Heart left ventricle (tissue), 16 donors: ENCODE measurements at regions not wholly inside any gene's neighbourhood (a gene's known extent, or its start where the extent isn't known, plus 50 kb on each side); places are given as distances from the start of the nearest gene placed in this dataset.

Experiments used
- ATAC-seq, 4 donors: fragments of 200-7000 bp; cut with Tn5 transposase; one replicate each; pipeline ENCODE4 v1.9.1; 2020 to 2022; ENCODE audit warnings: moderate library complexity in 4 of 4, mild to moderate bottlenecking in 3 of 4, moderate number of reproducible peaks in 1 of 4
- DNase-seq, 5 donors: peaks; one replicate each; pipeline ENCODE4 v3.0.0-alpha.2; 2020
- H3K27ac ChIP-seq, 12 donors: fragments of 200-600 bp; sonication (generic) in 4 of 12; one replicate each; pipeline versions ENCODE4 v1.5.0 to v1.8.0; 2016 to 2022; ENCODE audit warnings: mild to moderate bottlenecking in 2 of 12
- H3K27me3 ChIP-seq, 9 donors: fragments of 200-600 bp; sonication (generic) in 2 of 9; one replicate each; pipeline versions ENCODE4 v1.5.1 to v1.8.0; 2016 to 2022; ENCODE audit warnings: mild to moderate bottlenecking in 3 of 9
- H3K36me3 ChIP-seq, 9 donors: fragments of 200-600 bp; sonication (generic) in 2 of 9; one replicate each; pipeline versions ENCODE4 v1.5.0 to v1.8.0; 2018 to 2022; ENCODE audit warnings: mild to moderate bottlenecking in 2 of 9
- H3K4me1 ChIP-seq, 12 donors: fragments of 200-600 bp; sonication (generic) in 4 of 12; one replicate each; pipeline versions ENCODE4 v1.5.0 to v1.8.0; 2016 to 2022; ENCODE audit warnings: mild to moderate bottlenecking in 3 of 12
- H3K4me3 ChIP-seq, 12 donors: fragments of 200-600 bp; sonication (generic) in 4 of 12; one replicate each; pipeline versions ENCODE4 v1.5.0 to v1.8.0; 2017 to 2022; ENCODE audit warnings: mild to moderate bottlenecking in 9 of 12, moderate library complexity in 4 of 12
- H3K9me3 ChIP-seq, 12 donors: fragments of 200-600 bp; sonication (generic) in 4 of 12; one replicate each; pipeline versions ENCODE4 v1.5.0 to v1.8.0; 2016 to 2022; ENCODE audit warnings: mild to moderate bottlenecking in 1 of 12
- POLR2A ChIP-seq, 2 donors: fragments of 450-650 bp; IDR thresholded peaks; one replicate each; pipeline ENCODE4 v1.6.1; 2017; ENCODE audit warnings: antibody characterized with exemption in 2 of 2, mild to moderate bottlenecking in 2 of 2, moderate library complexity in 2 of 2
- WGBS, 4 donors: extraction: QIAGEN DNeasy Blood & Tissue Kit in 2 of 4; methylation state at CpG; one replicate each; pipeline versions ENCODE4 v1.1.5 to v1.1.7; 2013 to 2018; 5-methylcytosine and 5-hydroxymethylcytosine counted together
- intact Hi-C, 10 donors: fragments of 100-400 bp; cut with DNase I; formaldehyde crosslinking; loops; one replicate each; pipeline versions ENCODE4 v1.11.1 to v1.14.2; 2022
- TF ChIP-seq, protein P1 (sequence below), 12 donors: fragments of 200-600 bp; sonication (generic) in 4 of 12; IDR thresholded peaks; one replicate each; pipeline versions ENCODE4 v1.5.0 to v1.8.0; 2018 to 2022; ENCODE audit warnings: antibody characterized with exemption in 12 of 12, mild to moderate bottlenecking in 5 of 12
- donor health status: ischemic (EF 13 %, LVEDD 7.1; RV severe dilation, severe dysfunction).
- donor health status: healthy with polysubstance abuse.
- donor health status: DM: no; HTN: yes; CAD: no.
- donor health status: DM: no; HTN: no; CAD: no.
- donor health status: ischemic (EF 25% LVEDD 6.9; RV normal size, moderate dysfunction).
- donor health status: ischemic (EF 25% LVEDD 5.7; RV mildly dilated, moderate dysfunction).
- donor health status: healthy.
- donor health status: DM: yes; HTN: yes; CAD: no.
- donor health status: ischemic (EF 35%, LVEDD 5.7; RV mildly dilated, moderate dysfunction).
- donor health status: nonischemic (EF 11% LVEDD 7.7; RV severe dilation, severe dysfunction).
- donor health status: DM: yes; HTN: yes; CAD: no.
- donor health status: PGD.
- donor health status: ischemic (EF 29% LVEDD 5.4; RV normal size, mild dysfunction).
- donor health status: nonischemic (EF 23%, LVEDD 6.1; RV moderate dilation, normal function).

DNA sequence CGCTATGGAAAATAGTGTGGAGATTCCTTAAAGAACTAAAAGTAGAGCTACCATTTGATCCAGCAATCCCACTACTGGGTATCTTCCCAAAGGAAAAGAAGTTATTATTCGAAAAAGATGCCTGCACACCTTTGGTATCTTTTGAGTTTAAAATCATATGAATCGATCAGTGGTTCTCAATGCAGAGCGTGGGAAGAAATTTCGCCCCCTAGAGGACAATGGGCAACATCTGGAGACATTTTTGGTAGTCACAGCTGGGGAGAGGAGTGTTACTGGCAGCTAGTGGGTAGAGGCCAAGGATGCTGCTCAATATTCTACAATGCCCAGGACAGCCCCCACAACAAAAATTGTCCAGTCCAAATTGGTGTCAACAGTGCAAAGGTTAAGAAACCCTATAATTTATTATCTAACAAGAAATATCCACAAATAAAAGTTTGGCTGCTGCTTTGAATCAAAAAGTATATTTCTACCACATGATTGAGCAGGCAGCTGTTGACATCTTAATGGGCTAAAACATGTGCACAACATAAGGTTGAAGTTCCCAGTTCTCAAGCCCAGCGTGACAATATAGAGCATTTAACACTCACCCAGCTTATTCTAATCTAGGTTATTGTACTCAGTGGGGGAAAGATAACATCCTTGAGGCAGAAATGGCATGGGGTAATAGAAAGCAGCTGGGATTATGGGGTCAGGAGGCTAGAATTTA, 425.7 kb downstream of the LRATD1 start:
- no peak for ATAC-seq
- H3K4me1 ChIP-seq = no peaks in the 10 kb centered on the region
- H3K9me3 ChIP-seq = no peaks in the 10 kb centered on the region
- 65 to 77% (median 66%) methylated on average over 6 of the region's 6 CpGs for WGBS, 4 donors
- no peak overlapping the region for H3K4me3 ChIP-seq
- no peak for DNase-seq
- TF ChIP-seq, protein P1, sequence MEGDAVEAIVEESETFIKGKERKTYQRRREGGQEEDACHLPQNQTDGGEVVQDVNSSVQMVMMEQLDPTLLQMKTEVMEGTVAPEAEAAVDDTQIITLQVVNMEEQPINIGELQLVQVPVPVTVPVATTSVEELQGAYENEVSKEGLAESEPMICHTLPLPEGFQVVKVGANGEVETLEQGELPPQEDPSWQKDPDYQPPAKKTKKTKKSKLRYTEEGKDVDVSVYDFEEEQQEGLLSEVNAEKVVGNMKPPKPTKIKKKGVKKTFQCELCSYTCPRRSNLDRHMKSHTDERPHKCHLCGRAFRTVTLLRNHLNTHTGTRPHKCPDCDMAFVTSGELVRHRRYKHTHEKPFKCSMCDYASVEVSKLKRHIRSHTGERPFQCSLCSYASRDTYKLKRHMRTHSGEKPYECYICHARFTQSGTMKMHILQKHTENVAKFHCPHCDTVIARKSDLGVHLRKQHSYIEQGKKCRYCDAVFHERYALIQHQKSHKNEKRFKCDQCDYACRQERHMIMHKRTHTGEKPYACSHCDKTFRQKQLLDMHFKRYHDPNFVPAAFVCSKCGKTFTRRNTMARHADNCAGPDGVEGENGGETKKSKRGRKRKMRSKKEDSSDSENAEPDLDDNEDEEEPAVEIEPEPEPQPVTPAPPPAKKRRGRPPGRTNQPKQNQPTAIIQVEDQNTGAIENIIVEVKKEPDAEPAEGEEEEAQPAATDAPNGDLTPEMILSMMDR (IDR thresholded peaks at IDR 0.05) = peak in 3 of 12 donors; percentile 9 to 11 (median 9)
- no peak for TF ChIP-seq POLR2A (IDR thresholded peaks at IDR 0.05)
- H3K27ac ChIP-seq = no peak overlapping the region
- H3K36me3 ChIP-seq = no peaks in the 10 kb centered on the region
- H3K27me3 ChIP-seq = no peaks in the 10 kb centered on the region
- intact Hi-C loops = no loop called here

DNA sequence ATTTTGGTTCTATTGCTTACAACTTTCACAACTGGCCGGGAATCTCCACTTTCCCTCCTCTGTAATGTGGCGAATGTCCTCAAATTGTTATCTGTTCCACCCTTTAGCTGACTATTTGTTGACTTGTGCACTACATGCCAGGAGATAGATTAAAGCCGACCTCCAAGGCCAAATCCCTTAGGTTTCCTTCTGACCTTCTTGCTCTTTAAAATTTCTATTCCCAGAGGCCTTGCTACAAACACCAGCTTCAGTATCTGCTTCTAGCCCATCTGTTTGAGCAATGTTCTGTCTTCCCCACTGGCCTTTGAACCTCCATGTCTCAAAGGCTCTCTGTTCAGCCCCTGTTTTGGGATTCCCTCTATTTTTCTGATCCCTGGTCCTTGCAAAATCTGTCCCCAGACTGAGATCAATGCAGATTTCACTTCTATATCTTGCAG, 426.2 kb downstream of the LRATD1 start:
- Histone ChIP-seq H3K36me3 (no peaks in the 10 kb centered on the region), H3K4me3 (no peak overlapping the region), H3K4me1 (no peaks in the 10 kb centered on the region), H3K27me3 (no peaks in the 10 kb centered on the region), H3K27ac (no peak overlapping the region), H3K9me3 (no peaks in the 10 kb centered on the region)
- intact Hi-C loops = no loop called here
- WGBS, 4 donors = 55 to 71% (median 60%) methylated on average over 3 of the region's 3 CpGs
- DNase-seq (no peak), ATAC-seq (no peak)
- TF ChIP-seq POLR2A (IDR thresholded peaks at IDR 0.05) = no peak
- TF ChIP-seq, protein P1 (IDR thresholded peaks at IDR 0.05) = no peak

DNA sequence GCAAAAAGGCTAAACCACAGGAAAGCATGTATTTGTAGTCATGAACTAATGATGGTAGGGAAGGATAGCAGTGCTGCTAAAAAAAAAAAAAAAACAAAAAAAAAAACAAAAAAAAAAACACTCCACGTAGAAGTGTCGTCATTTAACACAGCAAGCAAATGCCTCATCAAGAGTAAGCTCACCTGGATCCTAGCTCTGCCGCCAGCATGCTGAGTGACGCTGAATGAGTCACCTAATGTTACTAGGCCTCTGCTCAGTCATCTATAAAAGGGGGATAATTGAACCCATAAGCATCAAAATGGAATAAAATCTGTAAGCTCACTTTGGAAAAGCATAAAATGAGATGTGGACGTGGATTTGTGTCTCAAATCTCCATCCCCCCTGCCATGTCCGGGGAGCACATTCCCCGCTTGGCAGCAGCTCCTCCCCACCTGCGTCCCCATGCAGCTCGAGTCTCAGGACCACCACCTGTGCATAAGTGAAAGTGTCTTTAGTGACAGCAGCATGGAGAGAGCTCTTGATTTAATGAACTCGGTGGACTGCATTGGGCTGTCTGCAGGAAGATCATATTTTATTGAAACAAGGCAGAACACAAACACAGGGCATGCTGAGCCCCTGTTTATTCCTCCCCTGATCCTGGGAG, 427.5 kb downstream of the LRATD1 start:
- H3K36me3 ChIP-seq = no peaks in the 10 kb centered on the region
- no peaks in the 10 kb centered on the region for H3K4me1 ChIP-seq
- no peak overlapping the region for H3K27ac ChIP-seq
- intact Hi-C loops = no loop called here
- WGBS, 4 donors = 71 to 77% (median 75%) methylated on average over 10 of the region's 10 CpGs
- H3K4me3 ChIP-seq = no peak overlapping the region
- ATAC-seq (no peak), DNase-seq (no peak)
- TF ChIP-seq POLR2A (IDR thresholded peaks at IDR 0.05) = no peak
- TF ChIP-seq, protein P1 (IDR thresholded peaks at IDR 0.05) = no peak
- H3K27me3 ChIP-seq = no peaks in the 10 kb centered on the region
- peaks cover 0 to 7% (median 0%) of the 10 kb centered on the region in 12 donors for H3K9me3 ChIP-seq

DNA sequence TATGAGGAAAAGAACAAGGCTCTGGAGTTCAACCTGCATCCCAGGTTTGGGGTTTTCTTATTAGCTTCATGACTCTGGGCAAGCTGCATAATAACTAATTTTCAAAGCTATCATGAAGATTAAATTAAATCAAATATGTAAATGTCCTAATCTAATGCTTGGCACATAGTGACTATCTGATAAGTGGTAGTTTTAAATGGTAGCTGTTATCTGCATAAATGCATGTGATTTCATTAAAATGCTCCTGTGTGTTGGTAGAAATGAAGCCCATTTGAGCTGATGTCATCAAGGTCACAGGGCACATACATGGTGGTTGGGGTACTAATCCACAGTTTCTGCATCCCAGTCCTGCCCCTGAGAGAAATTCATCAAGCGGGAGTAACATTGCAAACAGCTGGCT, 428.8 kb downstream of the LRATD1 start:
- Histone ChIP-seq H3K4me1 (no peaks in the 10 kb centered on the region), H3K9me3 (peaks cover 0 to 20% (median 0%) of the 10 kb centered on the region in 12 donors), H3K27me3 (no peaks in the 10 kb centered on the region), H3K27ac (no peak overlapping the region), H3K4me3 (no peak overlapping the region), H3K36me3 (no peaks in the 10 kb centered on the region)
- no peak for ATAC-seq
- WGBS, 4 donors = 79 to 84% (median 83%) methylated on average over 1 of the region's 1 CpG
- intact Hi-C loops = no loop called here
- TF ChIP-seq, protein P1 (IDR thresholded peaks at IDR 0.05) = no peak
- no peak for TF ChIP-seq POLR2A (IDR thresholded peaks at IDR 0.05)
- DNase-seq = no peak
